Endodermal cell (in vitro differentiated cells): ENCODE measurements at regions not wholly inside any gene's neighbourhood (a gene's known extent, or its start where the extent isn't known, plus 50 kb on each side); places are given as distances from the start of the nearest gene placed in this dataset.
"Not testable (repeated sequence)": the region's sequence is repeated elsewhere in the genome, so short reads cannot be mapped to it uniquely, and the experiment has no call there.

Experiments used
- DNase-seq: peaks from one replicate; pipeline ENCODE4 v3.0.0-alpha.2; 2017
- H3K27ac ChIP-seq: 2 replicates; pipeline ENCODE4 v1.5.1; 2013; ENCODE audit warnings: mild to moderate bottlenecking, low read depth, low read length, moderate library complexity
- H3K27me3 ChIP-seq: 2 replicates; pipeline ENCODE4 v1.6.1; 2013; ENCODE audit warnings: mild to moderate bottlenecking, low read length, moderate library complexity; ENCODE audit not compliant: insufficient read depth, control insufficient read depth, poor library complexity, severe bottlenecking
- H3K36me3 ChIP-seq: 2 replicates; pipeline ENCODE4 v1.7.0; 2013; ENCODE audit warnings: mild to moderate bottlenecking, low read length, moderate library complexity; ENCODE audit not compliant: control insufficient read depth, insufficient read depth
- H3K4me1 ChIP-seq: one replicate; pipeline ENCODE4 v1.7.0; 2013; ENCODE audit warnings: low read length; ENCODE audit not compliant: control insufficient read depth, insufficient read depth
- H3K4me3 ChIP-seq: 2 replicates; pipeline ENCODE4 v1.5.1; 2013; ENCODE audit warnings: mild to moderate bottlenecking, low read length, moderate library complexity
- H3K9ac ChIP-seq: 2 replicates; pipeline ENCODE4 v1.6.1; 2013; ENCODE audit warnings: mild to moderate bottlenecking, low read length, moderate library complexity; ENCODE audit not compliant: poor library complexity, severe bottlenecking; ENCODE audit errors: extremely low read depth
- H3K9me3 ChIP-seq: 2 replicates; pipeline ENCODE4 v1.6.1; 2013; ENCODE audit warnings: mild to moderate bottlenecking, low read length, moderate library complexity; ENCODE audit not compliant: control insufficient read depth
- H3K27ac Mint-ChIP-seq: 2 replicates; pipeline ENCODE4 v1.8.0; 2020; ENCODE audit warnings: mixed read lengths
- H3K27me3 Mint-ChIP-seq: 2 replicates; pipeline ENCODE4 v1.8.0; 2021; ENCODE audit warnings: mild to moderate bottlenecking, mixed read lengths; ENCODE audit not compliant: insufficient read depth
- H3K36me3 Mint-ChIP-seq: 2 replicates; pipeline ENCODE4 v1.8.0; 2020; ENCODE audit warnings: low read depth, mixed read lengths
- H3K4me1 Mint-ChIP-seq: 2 replicates; pipeline ENCODE4 v1.8.0; 2020; ENCODE audit warnings: mixed read lengths
- H3K4me3 Mint-ChIP-seq: 2 replicates; pipeline ENCODE4 v1.8.0; 2020; ENCODE audit warnings: mild to moderate bottlenecking, moderate library complexity, mixed read lengths
- H3K9me3 Mint-ChIP-seq: 2 replicates; pipeline ENCODE4 v1.8.0; 2020; ENCODE audit warnings: mild to moderate bottlenecking, mixed read lengths
- CTCF ChIP-seq: fragments of 200-600 bp; sonication (generic); conservative IDR thresholded peaks from 2 replicates; pipeline ENCODE4 v1.5.0; 2021; ENCODE audit warnings: antibody characterized with exemption, mild to moderate bottlenecking
- WGBS, 2 experiments: methylation state at CpG; one replicate each; pipeline versions ENCODE4 v1.1.5 to v1.1.7; 2013; ENCODE audit warnings: missing lambda C conversion rate in 2 of 2, mixed read lengths in 1 of 2; ENCODE audit not compliant: insufficient coverage in 1 of 2, insufficient read length in 1 of 2; 5-methylcytosine and 5-hydroxymethylcytosine counted together

- Histone ChIP-seq H3K4me1 (no peaks in the 10 kb centered on the region), H3K36me3 (no peaks in the 10 kb centered on the region), H3K27ac (no peak overlapping the region), H3K9ac (no peak overlapping the region), H3K9me3 (peaks cover 17% of the 10 kb centered on the region), H3K27me3 (no peaks in the 10 kb centered on the region), H3K4me3 (no peak overlapping the region)
- H3K4me3 Mint-ChIP-seq, result no peak overlapping the region
- peaks cover 14% of the 10 kb centered on the region for H3K9me3 Mint-ChIP-seq
- peaks cover 9% of the 10 kb centered on the region for H3K4me1 Mint-ChIP-seq
- DNase-seq, result peak; percentile 88
- H3K27ac Mint-ChIP-seq, result no peak overlapping the region
- peak; percentile 93 for TF ChIP-seq CTCF
- H3K27me3 Mint-ChIP-seq, result no peaks in the 10 kb centered on the region
- WGBS, 2 experiments, result 80% methylated on average over 7 of the region's 7 CpGs
- H3K36me3 Mint-ChIP-seq, result no peaks in the 10 kb centered on the region
Observed at GRCh38 chr10:28991333-28992270, 297.3 kb upstream of the LYZL1 start.

GRCh38 chr10:28993056-28993455 lies 295.8 kb upstream of the LYZL1 start:
- Mint-ChIP-seq H3K27me3 (no peaks in the 10 kb centered on the region), H3K27ac (no peak overlapping the region), H3K36me3 (no peaks in the 10 kb centered on the region), H3K4me3 (no peak overlapping the region), H3K4me1 (peaks cover 9% of the 10 kb centered on the region), H3K9me3 (peaks cover 14% of the 10 kb centered on the region)
- H3K4me1 ChIP-seq, result no peaks in the 10 kb centered on the region
- 69 to 85% methylated on average over 4 to 8 of the region's 8 CpGs for WGBS, 2 experiments
- H3K4me3 ChIP-seq, result no peak overlapping the region
- H3K9ac ChIP-seq, result no peak overlapping the region
- H3K36me3 ChIP-seq, result no peaks in the 10 kb centered on the region
- no peak overlapping the region for H3K27ac ChIP-seq
- no peaks in the 10 kb centered on the region for H3K27me3 ChIP-seq
- no peak for DNase-seq
- H3K9me3 ChIP-seq, result peaks cover 17% of the 10 kb centered on the region
- TF ChIP-seq CTCF, result no peak

- no peak for TF ChIP-seq CTCF
- Histone ChIP-seq H3K36me3 (no peaks in the 10 kb centered on the region), H3K4me1 (no peaks in the 10 kb centered on the region), H3K4me3 (no peak overlapping the region), H3K27ac (no peak overlapping the region), H3K27me3 (no peaks in the 10 kb centered on the region), H3K9me3 (peaks cover 17% of the 10 kb centered on the region), H3K9ac (no peak overlapping the region)
- peaks cover 14% of the 10 kb centered on the region for H3K9me3 Mint-ChIP-seq
- no peak overlapping the region for H3K27ac Mint-ChIP-seq
- no peaks in the 10 kb centered on the region for H3K36me3 Mint-ChIP-seq
- WGBS, 2 experiments, result 89 to 93% methylated on average over 1 of the region's 1 CpG
- no peak for DNase-seq
- H3K4me3 Mint-ChIP-seq, result no peak overlapping the region
- H3K4me1 Mint-ChIP-seq, result peaks cover 16% of the 10 kb centered on the region
- no peaks in the 10 kb centered on the region for H3K27me3 Mint-ChIP-seq
Observed at GRCh38 chr10:28993861-28994260, 295.0 kb upstream of the LYZL1 start.

DNA sequence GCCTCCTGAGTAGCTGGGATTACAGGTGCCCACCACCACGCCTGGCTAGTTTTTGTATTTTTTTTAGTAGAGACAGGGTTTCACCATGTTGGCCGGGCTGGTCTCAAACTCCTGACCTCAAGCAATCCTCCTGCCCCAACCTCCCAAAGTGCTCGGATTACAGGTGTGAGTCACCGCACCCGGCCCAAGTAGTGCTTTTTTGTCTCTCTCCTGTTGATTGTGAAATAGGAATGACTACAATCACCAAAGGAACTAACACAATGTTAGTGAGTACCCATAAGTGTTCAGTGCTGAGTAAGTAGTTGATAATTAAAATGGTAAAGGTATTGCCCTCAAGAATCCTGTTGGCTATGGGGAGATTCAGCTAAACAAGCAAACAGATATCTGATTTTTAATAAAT lies 294.1 kb upstream of the LYZL1 start:
- H3K27me3 Mint-ChIP-seq, H3K36me3 ChIP-seq, H3K4me3 Mint-ChIP-seq, H3K36me3 Mint-ChIP-seq, H3K27ac ChIP-seq, H3K9ac ChIP-seq, H3K27ac Mint-ChIP-seq, H3K4me1 ChIP-seq, H3K4me3 ChIP-seq, DNase-seq, H3K27me3 ChIP-seq: not testable (repeated sequence)
- H3K4me1 Mint-ChIP-seq, result peaks cover 26% of the 10 kb centered on the region
- peaks cover 14% of the 10 kb centered on the region for H3K9me3 Mint-ChIP-seq
- peaks cover 17% of the 10 kb centered on the region for H3K9me3 ChIP-seq
- WGBS, 2 experiments, result 97 to 100% methylated on average over 2 to 5 of the region's 5 CpGs
